MM.1S (cell line): ENCODE measurements at regions not wholly inside any gene's neighbourhood (a gene's known extent, or its start where the extent isn't known, plus 50 kb on each side); places are given as distances from the start of the nearest gene placed in this dataset.

Experiments used
- DNase-seq: peaks from one replicate; pipeline ENCODE4 v3.0.0-alpha.2; 2015
- H2AFZ ChIP-seq: fragments of 300-600 bp; sonication (generic); 2 replicates; pipeline ENCODE4 v1.6.0; 2016; ENCODE audit warnings: antibody characterized with exemption, low read length
- H3F3A ChIP-seq: fragments of 300-600 bp; sonication (generic); 2 replicates; pipeline ENCODE4 v1.6.1; 2016; ENCODE audit warnings: mild to moderate bottlenecking, antibody characterized with exemption, low read length, moderate library complexity, mixed read lengths; ENCODE audit not compliant: insufficient read depth
- H3K27ac ChIP-seq: fragments of 300-600 bp; sonication (generic); 2 replicates; pipeline ENCODE4 v1.5.1; 2016; ENCODE audit warnings: mild to moderate bottlenecking, low read length
- H3K27me3 ChIP-seq: fragments of 300-600 bp; sonication (generic); replicated peaks from 2 replicates; pipeline ENCODE4 v1.6.0; 2016; ENCODE audit warnings: low read length; ENCODE audit not compliant: insufficient read depth
- H3K36me3 ChIP-seq: fragments of 300-600 bp; sonication (generic); replicated peaks from 2 replicates; pipeline ENCODE4 v1.6.1; 2016; ENCODE audit warnings: mild to moderate bottlenecking, low read length, mixed read lengths; ENCODE audit not compliant: insufficient read depth
- H3K4me1 ChIP-seq: fragments of 300-600 bp; sonication (generic); 2 replicates; pipeline ENCODE4 v1.6.1; 2016; ENCODE audit warnings: low read length, mixed read lengths
- H3K4me2 ChIP-seq: fragments of 300-600 bp; sonication (generic); 2 replicates; pipeline ENCODE4 v1.6.0; 2016; ENCODE audit warnings: low read depth, low read length
- H3K4me3 ChIP-seq: fragments of 300-600 bp; sonication (generic); 2 replicates; pipeline ENCODE4 v1.5.1; 2016; ENCODE audit warnings: low read length, mixed read lengths
- H3K79me2 ChIP-seq: fragments of 300-600 bp; sonication (generic); 2 replicates; pipeline ENCODE4 v1.6.1; 2016; ENCODE audit warnings: mixed run types, low read length, mixed read lengths
- H3K9ac ChIP-seq: fragments of 300-600 bp; sonication (generic); 2 replicates; pipeline ENCODE4 v1.6.1; 2016; ENCODE audit warnings: low read length, mixed read lengths
- H3K9me2 ChIP-seq: fragments of 300-600 bp; sonication (generic); replicated peaks from 2 replicates; pipeline ENCODE4 v1.6.1; 2016; ENCODE audit warnings: mild to moderate bottlenecking, low read length, mixed read lengths; ENCODE audit not compliant: insufficient read depth
- H3K9me3 ChIP-seq: fragments of 300-600 bp; sonication (generic); replicated peaks from 2 replicates; pipeline ENCODE4 v1.6.1; 2016; ENCODE audit warnings: mild to moderate bottlenecking, low read length, mixed read lengths; ENCODE audit not compliant: insufficient read depth
- H4K20me1 ChIP-seq: fragments of 300-600 bp; sonication (generic); 2 replicates; pipeline ENCODE4 v1.6.1; 2016; ENCODE audit warnings: mild to moderate bottlenecking, low read length, moderate library complexity, mixed read lengths; ENCODE audit not compliant: insufficient read depth
- CTCF ChIP-seq: fragments of 300-600 bp; sonication (generic); IDR thresholded peaks from 2 replicates; pipeline ENCODE4 v1.5.1; 2016; ENCODE audit warnings: antibody characterized with exemption, low read length, mixed read lengths
- EZH2 ChIP-seq: fragments of 300-600 bp; sonication (generic); optimal IDR thresholded peaks from 2 replicates; pipeline ENCODE3; 2017; ENCODE audit warnings: low read depth, mild to moderate bottlenecking, antibody characterized with exemption, low read length, mixed read lengths
- EZH2phosphoT487 ChIP-seq: fragments of 300-600 bp; sonication (generic); IDR thresholded peaks from 2 replicates; pipeline ENCODE4 v1.6.1; 2018; ENCODE audit warnings: antibody characterized with exemption, low read length

GRCh38 chr21:40901691-40902090 is 54.7 kb upstream of the DSCAM start:
- no peaks in the 10 kb centered on the region for H3K9me2 ChIP-seq
- H4K20me1 ChIP-seq = no peaks in the 10 kb centered on the region
- DNase-seq = no peak

GRCh38 chr21:40902299-40902698 is 55.3 kb upstream of the DSCAM start:
- no peaks in the 10 kb centered on the region for H3K79me2 ChIP-seq
- no peaks in the 10 kb centered on the region for H4K20me1 ChIP-seq
- no peaks in the 10 kb centered on the region for H3K9me2 ChIP-seq
- H3K9me3 ChIP-seq = no peaks in the 10 kb centered on the region
- no peak overlapping the region for H3K27ac ChIP-seq
- no peak overlapping the region for H3K4me3 ChIP-seq
- DNase-seq = no peak
- H3K4me2 ChIP-seq = no peak overlapping the region
- no peak overlapping the region for H3K9ac ChIP-seq
- no peaks in the 10 kb centered on the region for H3K36me3 ChIP-seq
- no peaks in the 10 kb centered on the region for H3K4me1 ChIP-seq
- H3K27me3 ChIP-seq = no peaks in the 10 kb centered on the region
- no peak overlapping the region for H2AFZ ChIP-seq
- H3F3A ChIP-seq = no peaks in the 10 kb centered on the region
- TF ChIP-seq CTCF = no peak
- no peak for TF ChIP-seq EZH2
- TF ChIP-seq EZH2phosphoT487 = no peak

More at GRCh38 chr21:40901691-40902090, 54.7 kb upstream of the DSCAM start:
- Histone ChIP-seq H3K36me3 (no peaks in the 10 kb centered on the region), H3K27ac (no peak overlapping the region), H2AFZ (no peak overlapping the region), H3K4me1 (no peaks in the 10 kb centered on the region), H3K9me3 (no peaks in the 10 kb centered on the region), H3F3A (no peaks in the 10 kb centered on the region), H3K4me2 (no peak overlapping the region), H3K4me3 (no peak overlapping the region), H3K27me3 (no peaks in the 10 kb centered on the region), H3K79me2 (no peaks in the 10 kb centered on the region), H3K9ac (no peak overlapping the region)
- TF ChIP-seq EZH2phosphoT487 = no peak
- TF ChIP-seq CTCF = no peak
- TF ChIP-seq EZH2 = no peak

- Histone ChIP-seq H3K9me2 (no peaks in the 10 kb centered on the region), H3K4me3 (no peak overlapping the region), H3F3A (no peaks in the 10 kb centered on the region), H2AFZ (no peak overlapping the region), H4K20me1 (no peaks in the 10 kb centered on the region), H3K79me2 (no peaks in the 10 kb centered on the region), H3K4me2 (no peak overlapping the region), H3K36me3 (no peaks in the 10 kb centered on the region), H3K27me3 (no peaks in the 10 kb centered on the region), H3K9me3 (no peaks in the 10 kb centered on the region), H3K4me1 (no peaks in the 10 kb centered on the region), H3K27ac (no peak overlapping the region), H3K9ac (no peak overlapping the region)
- no peak for TF ChIP-seq EZH2phosphoT487
- TF ChIP-seq CTCF = no peak
- no peak for TF ChIP-seq EZH2
- DNase-seq = no peak
Observed at GRCh38 chr21:40902993-40903392, 56.0 kb upstream of the DSCAM start.
